Breast epithelium (tissue), 3 donors: ENCODE measurements at regions not wholly inside any gene's neighbourhood (a gene's known extent, or its start where the extent isn't known, plus 50 kb on each side); places are given as distances from the start of the nearest gene placed in this dataset.

Experiments
- CTCF ChIP-seq, 3 donors: fragments of 450-650 bp; IDR thresholded peaks; one replicate each; pipeline ENCODE4 v1.5.1; 2016 to 2017; ENCODE audit warnings: antibody characterized with exemption in 3 of 3, mild to moderate bottlenecking in 3 of 3, moderate library complexity in 3 of 3
- POLR2A ChIP-seq: fragments of 450-650 bp; IDR thresholded peaks from one replicate; pipeline ENCODE4 v1.6.1; 2016; ENCODE audit warnings: antibody characterized with exemption, mild to moderate bottlenecking, moderate library complexity

- TF ChIP-seq CTCF (IDR thresholded peaks at IDR 0.05), result no peak
- no peak for TF ChIP-seq POLR2A
Measured at GRCh38 chr5:166493612-166494011, 1797.8 kb upstream of the WWC1 start.
